Erythroblast (primary cell): ENCODE measurements at regions not wholly inside any gene's neighbourhood (a gene's known extent, or its start where the extent isn't known, plus 50 kb on each side); places are given as distances from the start of the nearest gene placed in this dataset.

Experiments
- DNase-seq, 2 experiments: peaks; one replicate each; lab custom pipeline; 2025; lab: John Stamatoyannopoulos, UW
- GATA1 ChIP-seq: IDR thresholded peaks from 2 replicates; pipeline ENCODE4 v1.6.1; 2011; ENCODE audit warnings: low read depth, mild to moderate bottlenecking, control low read depth, low read length, moderate library complexity
- POLR2A ChIP-seq: IDR thresholded peaks from 2 replicates; pipeline ENCODE4 v1.6.1; 2011; ENCODE audit warnings: mild to moderate bottlenecking, low read length

- no peak for TF ChIP-seq GATA1
- no peak for DNase-seq
Measured at GRCh38 chr20:7214081-7214740, 446.7 kb downstream of the BMP2 start.

GRCh38 chr20:7217606-7218005, 450.1 kb downstream of the BMP2 start:
- DNase-seq = no peak
- no peak for TF ChIP-seq POLR2A
- no peak for TF ChIP-seq GATA1

- no peak for TF ChIP-seq GATA1
- no peak for TF ChIP-seq POLR2A
- no peak for DNase-seq
Measured at GRCh38 chr20:7220755-7221154, 453.3 kb downstream of the BMP2 start.

GRCh38 chr20:7226156-7226555, 458.7 kb downstream of the BMP2 start:
- no peak for DNase-seq

GRCh38 chr20:7231303-7231702, 463.8 kb downstream of the BMP2 start:
- no peak for TF ChIP-seq GATA1
- no peak for TF ChIP-seq POLR2A
- no peak for DNase-seq

More at GRCh38 chr20:7226156-7226555, 458.7 kb downstream of the BMP2 start:
- TF ChIP-seq POLR2A = no peak
- TF ChIP-seq GATA1 = no peak

GRCh38 chr20:7232796-7233195, 465.3 kb downstream of the BMP2 start:
- no peak for TF ChIP-seq GATA1
- TF ChIP-seq POLR2A = no peak
- DNase-seq = no peak

- DNase-seq = no peak
- TF ChIP-seq GATA1 (no peak), POLR2A (no peak)
Measured at GRCh38 chr20:7237251-7237650, 469.8 kb downstream of the BMP2 start.

GRCh38 chr20:7240490-7240889, 473.0 kb downstream of the BMP2 start:
- TF ChIP-seq POLR2A (no peak), GATA1 (no peak)
- DNase-seq = no peak

- no peak for DNase-seq
- no peak for TF ChIP-seq GATA1
- TF ChIP-seq POLR2A = no peak
Measured at GRCh38 chr20:7248281-7249201, 481.1 kb downstream of the BMP2 start.

- no peak for DNase-seq
- TF ChIP-seq POLR2A (no peak), GATA1 (no peak)
Measured at GRCh38 chr20:7250337-7250736, 482.9 kb downstream of the BMP2 start.

- no peak for TF ChIP-seq POLR2A
- no peak for TF ChIP-seq GATA1
- no peak for DNase-seq
Measured at GRCh38 chr20:7257099-7257498, 489.6 kb downstream of the BMP2 start.

GRCh38 chr20:7257692-7258466, 490.4 kb downstream of the BMP2 start:
- TF ChIP-seq GATA1 (no peak), POLR2A (no peak)
- no peak for DNase-seq

GRCh38 chr20:7262803-7263202, 495.3 kb downstream of the BMP2 start:
- DNase-seq = no peak
- TF ChIP-seq GATA1 = no peak
- no peak for TF ChIP-seq POLR2A

- DNase-seq = no peak
- TF ChIP-seq POLR2A = no peak
- no peak for TF ChIP-seq GATA1
Measured at GRCh38 chr20:7264137-7264536, 496.7 kb downstream of the BMP2 start.
